ENCODE measurements at regions not wholly inside any gene's neighbourhood (a gene's known extent, or its start where the extent isn't known, plus 50 kb on each side); places are given as distances from the start of the nearest gene placed in this dataset.

- H3K4me3 Mint-ChIP-seq = no peak overlapping the region
- no peaks in the 10 kb centered on the region for H3K36me3 Mint-ChIP-seq (ENCODE audit: low read depth)
- H3K4me1 Mint-ChIP-seq = no peaks in the 10 kb centered on the region
- ChIA-PET CTCF (no interaction called here), POLR2A (no interaction called here)
- H3K27ac Mint-ChIP-seq = no peak overlapping the region
- DNase-seq = no peak
- peaks cover 3% of the 10 kb centered on the region for H3K9me3 Mint-ChIP-seq
- H3K27me3 Mint-ChIP-seq = no peaks in the 10 kb centered on the region
Measured at GRCh38 chr18:30248056-30248455, 794.5 kb downstream of the DSC3 start.

- no peak overlapping the region for H3K4me3 Mint-ChIP-seq
- CTCF ChIA-PET = no interaction called here
- H3K4me1 Mint-ChIP-seq = no peaks in the 10 kb centered on the region
Measured at GRCh38 chr18:30245766-30246455, 796.6 kb downstream of the DSC3 start.

GRCh38 chr18:30234755-30235154, 807.8 kb downstream of the DSC3 start:
- ChIA-PET CTCF (no interaction called here), POLR2A (no interaction called here)
- Mint-ChIP-seq H3K36me3 (ENCODE audit: low read depth) (no peaks in the 10 kb centered on the region), H3K27me3 (no peaks in the 10 kb centered on the region), H3K27ac (no peak overlapping the region), H3K9me3 (peaks cover 6% of the 10 kb centered on the region), H3K4me3 (no peak overlapping the region), H3K4me1 (no peaks in the 10 kb centered on the region)
- DNase-seq = no peak

More at GRCh38 chr18:30245766-30246455, 796.6 kb downstream of the DSC3 start:
- H3K27ac Mint-ChIP-seq = no peak overlapping the region
- H3K9me3 Mint-ChIP-seq = peaks cover 3% of the 10 kb centered on the region
- no peaks in the 10 kb centered on the region for H3K36me3 Mint-ChIP-seq (ENCODE audit: low read depth)
- no peak for DNase-seq
- no peaks in the 10 kb centered on the region for H3K27me3 Mint-ChIP-seq
- POLR2A ChIA-PET = no interaction called here

- CTCF ChIA-PET = no interaction called here
- POLR2A ChIA-PET = interaction anchor here (0.6 kb wide), 1 partner anchor 10 kb away, joined by 3 read pairs; no protein-coding TSS in a partner anchor
- H3K4me1 Mint-ChIP-seq = no peaks in the 10 kb centered on the region
- no peaks in the 10 kb centered on the region for H3K36me3 Mint-ChIP-seq (ENCODE audit: low read depth)
- no peak overlapping the region for H3K27ac Mint-ChIP-seq
- H3K4me3 Mint-ChIP-seq = no peak overlapping the region
- DNase-seq = no peak
- no peaks in the 10 kb centered on the region for H3K9me3 Mint-ChIP-seq
- no peaks in the 10 kb centered on the region for H3K27me3 Mint-ChIP-seq
Measured at GRCh38 chr18:30211112-30211511, 831.4 kb downstream of the DSC3 start.

GRCh38 chr18:30208546-30208945, 834.0 kb downstream of the DSC3 start:
- H3K27me3 Mint-ChIP-seq = no peaks in the 10 kb centered on the region
- H3K4me3 Mint-ChIP-seq = no peak overlapping the region
- no peak overlapping the region for H3K27ac Mint-ChIP-seq
- H3K4me1 Mint-ChIP-seq = no peaks in the 10 kb centered on the region
- ChIA-PET POLR2A (no interaction called here), CTCF (no interaction called here)
- DNase-seq = no peak
- H3K36me3 Mint-ChIP-seq (ENCODE audit: low read depth) = no peaks in the 10 kb centered on the region
- peaks cover 2% of the 10 kb centered on the region for H3K9me3 Mint-ChIP-seq

GRCh38 chr18:30192216-30192615, 850.3 kb downstream of the DSC3 start:
- no peak for DNase-seq
- Mint-ChIP-seq H3K4me3 (no peak overlapping the region), H3K27me3 (no peaks in the 10 kb centered on the region), H3K27ac (no peak overlapping the region), H3K4me1 (no peaks in the 10 kb centered on the region), H3K36me3 (ENCODE audit: low read depth) (no peaks in the 10 kb centered on the region), H3K9me3 (peaks cover 28% of the 10 kb centered on the region)
- CTCF ChIA-PET = no interaction called here
- POLR2A ChIA-PET = no interaction called here

GRCh38 chr18:30186245-30186644, 856.3 kb downstream of the DSC3 start:
- no peaks in the 10 kb centered on the region for H3K4me1 Mint-ChIP-seq
- POLR2A ChIA-PET = no interaction called here
- no peaks in the 10 kb centered on the region for H3K27me3 Mint-ChIP-seq

GRCh38 chr18:30177056-30177455, 865.5 kb downstream of the DSC3 start:
- Mint-ChIP-seq H3K4me3 (no peak overlapping the region), H3K4me1 (no peaks in the 10 kb centered on the region), H3K27ac (no peak overlapping the region), H3K9me3 (peaks cover 23% of the 10 kb centered on the region), H3K36me3 (ENCODE audit: low read depth) (no peaks in the 10 kb centered on the region), H3K27me3 (no peaks in the 10 kb centered on the region)
- DNase-seq = no peak
- ChIA-PET CTCF (no interaction called here), POLR2A (no interaction called here)

More at GRCh38 chr18:30186245-30186644, 856.3 kb downstream of the DSC3 start:
- Mint-ChIP-seq H3K9me3 (peaks cover 10% of the 10 kb centered on the region), H3K36me3 (ENCODE audit: low read depth) (no peaks in the 10 kb centered on the region), H3K4me3 (no peak overlapping the region), H3K27ac (no peak overlapping the region)
- CTCF ChIA-PET = no interaction called here
- no peak for DNase-seq

- Mint-ChIP-seq H3K27me3 (no peaks in the 10 kb centered on the region), H3K27ac (no peak overlapping the region), H3K4me3 (no peak overlapping the region), H3K36me3 (ENCODE audit: low read depth) (no peaks in the 10 kb centered on the region), H3K9me3 (peaks cover 23% of the 10 kb centered on the region), H3K4me1 (no peaks in the 10 kb centered on the region)
- no peak for DNase-seq
- ChIA-PET POLR2A (no interaction called here), CTCF (no interaction called here)
Measured at GRCh38 chr18:30175621-30176225, 866.8 kb downstream of the DSC3 start.

- Mint-ChIP-seq H3K27ac (no peak overlapping the region), H3K27me3 (no peaks in the 10 kb centered on the region), H3K4me3 (no peak overlapping the region), H3K36me3 (ENCODE audit: low read depth) (no peaks in the 10 kb centered on the region), H3K4me1 (no peaks in the 10 kb centered on the region), H3K9me3 (peaks cover 23% of the 10 kb centered on the region)
- no peak for DNase-seq
- POLR2A ChIA-PET = no interaction called here
- CTCF ChIA-PET = no interaction called here
Measured at GRCh38 chr18:30175061-30175574, 867.4 kb downstream of the DSC3 start.

- Mint-ChIP-seq H3K4me1 (no peaks in the 10 kb centered on the region), H3K36me3 (ENCODE audit: low read depth) (no peaks in the 10 kb centered on the region), H3K27me3 (no peaks in the 10 kb centered on the region), H3K4me3 (no peak overlapping the region), H3K27ac (no peak overlapping the region), H3K9me3 (peaks cover 6% of the 10 kb centered on the region)
- ChIA-PET POLR2A (no interaction called here), CTCF (interaction anchor here (0.5 kb wide), 1 partner anchor 564 kb away, joined by 3 read pairs; no protein-coding TSS in a partner anchor)
- no peak for DNase-seq
Measured at GRCh38 chr18:30163573-30163972, 879.0 kb downstream of the DSC3 start.

- ChIA-PET POLR2A (no interaction called here), CTCF (no interaction called here)
- no peak overlapping the region for H3K4me3 Mint-ChIP-seq
- no peaks in the 10 kb centered on the region for H3K27me3 Mint-ChIP-seq
- DNase-seq = no peak
- H3K27ac Mint-ChIP-seq = no peak overlapping the region
- H3K9me3 Mint-ChIP-seq = peaks cover 5% of the 10 kb centered on the region
- no peaks in the 10 kb centered on the region for H3K4me1 Mint-ChIP-seq
- H3K36me3 Mint-ChIP-seq (ENCODE audit: low read depth) = no peaks in the 10 kb centered on the region
Measured at GRCh38 chr18:30160124-30160523, 882.4 kb downstream of the DSC3 start.

- Mint-ChIP-seq H3K4me1 (no peaks in the 10 kb centered on the region), H3K27ac (no peak overlapping the region), H3K4me3 (no peak overlapping the region), H3K9me3 (no peaks in the 10 kb centered on the region), H3K36me3 (ENCODE audit: low read depth) (no peaks in the 10 kb centered on the region), H3K27me3 (no peaks in the 10 kb centered on the region)
- POLR2A ChIA-PET = no interaction called here
- CTCF ChIA-PET = no interaction called here
- no peak for DNase-seq
Measured at GRCh38 chr18:30150586-30151250, 891.8 kb downstream of the DSC3 start.

All from activated CD4-positive, alpha-beta T cell treated with anti-CD3 and anti-CD28 coated beads, Interleukin-2, amount 10 ng/mL, durations not matched to agents 7 days and 5 days (primary cell).